Transverse colon (tissue), 4 donors: ENCODE measurements at regions not wholly inside any gene's neighbourhood (a gene's known extent, or its start where the extent isn't known, plus 50 kb on each side); places are given as distances from the start of the nearest gene placed in this dataset.

Experiments
- DNase-seq: peaks from one replicate; pipeline ENCODE4 v3.0.0-alpha.2; 2019
- H3K27ac ChIP-seq, 4 donors: fragments of 200-600 bp; sonication (generic); 2 replicates each; pipeline ENCODE4 v1.5.1; 2016 to 2018; ENCODE audit warnings: inconsistent platforms in 4 of 4
- H3K27me3 ChIP-seq: fragments of 200-600 bp; sonication (generic); 2 replicates; pipeline ENCODE4 v1.5.1; 2017; ENCODE audit warnings: inconsistent platforms
- H3K36me3 ChIP-seq, 4 donors: fragments of 200-600 bp; sonication (generic); 2 replicates each; pipeline ENCODE4 v1.5.1; 2017 to 2019; ENCODE audit warnings: inconsistent platforms in 4 of 4
- H3K4me1 ChIP-seq, 4 donors: fragments of 200-600 bp; sonication (generic); 2 replicates each; pipeline ENCODE4 v1.5.1; 2017 to 2020; ENCODE audit warnings: inconsistent platforms in 4 of 4
- H3K4me3 ChIP-seq, 4 donors: fragments of 200-600 bp; sonication (generic); 1 replicate in 1 of 4; 2 replicates in 3 of 4; pipeline versions ENCODE4 v1.5.1 to v1.6.1; 2017 to 2019; ENCODE audit warnings: inconsistent platforms in 4 of 4
- H3K9me3 ChIP-seq, 2 donors: fragments of 200-600 bp; sonication (generic); 2 replicates each; pipeline ENCODE4 v1.5.1; 2017 to 2019; ENCODE audit warnings: inconsistent platforms in 2 of 2
- CTCF ChIP-seq, 5 experiments: fragments of 200-600 bp in 3 of 5; fragments of 450-650 bp in 2 of 5; sonication (generic) in 3 of 5; IDR thresholded peaks; 1 replicate in 2 of 5; 2 replicates in 3 of 5; pipeline ENCODE4 v1.5.1; 2016 to 2017; ENCODE audit warnings: antibody characterized with exemption in 5 of 5, inconsistent platforms in 3 of 5, mild to moderate bottlenecking in 2 of 5, moderate library complexity in 1 of 5
- EP300 ChIP-seq: sonication (generic); formaldehyde crosslinking; IDR thresholded peaks from one replicate; pipeline ENCODE4 v1.6.1; 2017; ENCODE audit warnings: antibody characterized with exemption, low read depth
- POLR2A ChIP-seq: fragments of 450-650 bp; IDR thresholded peaks from one replicate; pipeline ENCODE4 v1.6.1; 2016; ENCODE audit warnings: antibody characterized with exemption, mild to moderate bottlenecking, moderate library complexity
- POLR2AphosphoS5 ChIP-seq, 3 donors: sonication (generic); formaldehyde crosslinking; IDR thresholded peaks; one replicate each; pipeline ENCODE4 v1.6.1; 2016; ENCODE audit warnings: antibody characterized with exemption in 3 of 3
- WGBS, 2 donors: methylation state at CpG; one replicate each; pipeline ENCODE4 v1.1.5; 2018; ENCODE audit warnings: low coverage in 1 of 2; 5-methylcytosine and 5-hydroxymethylcytosine counted together
- in situ Hi-C, 4 donors: fragments of 200-750 bp; cut with MboI; loops; one replicate each; pipeline versions ENCODE4 v1.15.0 to v1.15.1; 2017; ENCODE audit warnings: low sequenced_read_pairs in 3 of 4, low pct_ligation_motif_present in 1 of 4, low pct_unique_long_range_greater_than_20kb in 1 of 4
- intact Hi-C: fragments of 100-400 bp; cut with DNase I; formaldehyde crosslinking; loops from one replicate; pipeline ENCODE4 v1.15.1; 2023; ENCODE audit warnings: low total_unique reads

GRCh38 chr4:42736527-42737195 lies 79.8 kb upstream of the ATP8A1 start:
- intact Hi-C loops (no loop called here), in situ Hi-C loops (no loop called here)
- Histone ChIP-seq H3K27me3 (no peaks in the 10 kb centered on the region), H3K4me3 (no peak overlapping the region), H3K27ac (no peak overlapping the region), H3K36me3 (no peaks in the 10 kb centered on the region), H3K9me3 (peaks cover 0 to 3% of the 10 kb centered on the region in 2 donors), H3K4me1 (no peaks in the 10 kb centered on the region)
- 91 to 100% methylated on average over 1 to 3 of the region's 5 CpGs for WGBS, 2 donors
- TF ChIP-seq POLR2AphosphoS5 (IDR thresholded peaks at IDR 0.05): no peak
- TF ChIP-seq CTCF (IDR thresholded peaks at IDR 0.05): no peak
- TF ChIP-seq EP300: no peak
- TF ChIP-seq POLR2A: no peak
- DNase-seq: no peak

GRCh38 chr4:42733380-42733779 lies 76.5 kb upstream of the ATP8A1 start:
- WGBS, 2 donors: 90 to 96% methylated on average over 2 of the region's 2 CpGs
- no peak for DNase-seq
- in situ Hi-C loops: no loop called here

GRCh38 chr4:42732776-42733175 lies 75.9 kb upstream of the ATP8A1 start:
- no peak for DNase-seq
- no peaks in the 10 kb centered on the region for H3K9me3 ChIP-seq
- H3K27ac ChIP-seq: no peak overlapping the region
- WGBS, 2 donors: 81 to 88% methylated on average over 4 to 5 of the region's 5 CpGs
- no peaks in the 10 kb centered on the region for H3K36me3 ChIP-seq
- in situ Hi-C loops (no loop called here), intact Hi-C loops (no loop called here)
- no peaks in the 10 kb centered on the region for H3K27me3 ChIP-seq
- no peaks in the 10 kb centered on the region for H3K4me1 ChIP-seq
- H3K4me3 ChIP-seq: no peak overlapping the region
- no peak for TF ChIP-seq EP300
- TF ChIP-seq CTCF (IDR thresholded peaks at IDR 0.05): no peak
- no peak for TF ChIP-seq POLR2A
- TF ChIP-seq POLR2AphosphoS5 (IDR thresholded peaks at IDR 0.05): no peak

More at GRCh38 chr4:42733380-42733779, 76.5 kb upstream of the ATP8A1 start:
- no peaks in the 10 kb centered on the region for H3K4me1 ChIP-seq
- no peaks in the 10 kb centered on the region for H3K27me3 ChIP-seq
- H3K36me3 ChIP-seq: no peaks in the 10 kb centered on the region
- no peaks in the 10 kb centered on the region for H3K9me3 ChIP-seq
- no peak overlapping the region for H3K27ac ChIP-seq
- TF ChIP-seq POLR2AphosphoS5 (IDR thresholded peaks at IDR 0.05) (no peak), EP300 (no peak), POLR2A (no peak), CTCF (IDR thresholded peaks at IDR 0.05) (no peak)
- intact Hi-C loops: no loop called here
- no peak overlapping the region for H3K4me3 ChIP-seq

- Histone ChIP-seq H3K4me1 (no peaks in the 10 kb centered on the region), H3K27me3 (no peaks in the 10 kb centered on the region), H3K27ac (no peak overlapping the region), H3K9me3 (no peaks in the 10 kb centered on the region), H3K36me3 (no peaks in the 10 kb centered on the region), H3K4me3 (no peak overlapping the region)
- TF ChIP-seq POLR2A: no peak
- no peak for TF ChIP-seq POLR2AphosphoS5 (IDR thresholded peaks at IDR 0.05)
- no peak for TF ChIP-seq EP300
- no peak for TF ChIP-seq CTCF (IDR thresholded peaks at IDR 0.05)
- WGBS, 2 donors: 54 to 82% methylated on average over 3 to 4 of the region's 4 CpGs
- DNase-seq: no peak
- in situ Hi-C loops (no loop called here), intact Hi-C loops (no loop called here)
Measured at GRCh38 chr4:42729505-42730237, 72.8 kb upstream of the ATP8A1 start.
